ENCODE measurements at regions not wholly inside any gene's neighbourhood (a gene's known extent, or its start where the extent isn't known, plus 50 kb on each side); places are given as distances from the start of the nearest gene placed in this dataset.

GRCh38 chr22:48478124-48478523, 1349.5 kb downstream of the BRD1 start:
- no peak for DNase-seq

DNA sequence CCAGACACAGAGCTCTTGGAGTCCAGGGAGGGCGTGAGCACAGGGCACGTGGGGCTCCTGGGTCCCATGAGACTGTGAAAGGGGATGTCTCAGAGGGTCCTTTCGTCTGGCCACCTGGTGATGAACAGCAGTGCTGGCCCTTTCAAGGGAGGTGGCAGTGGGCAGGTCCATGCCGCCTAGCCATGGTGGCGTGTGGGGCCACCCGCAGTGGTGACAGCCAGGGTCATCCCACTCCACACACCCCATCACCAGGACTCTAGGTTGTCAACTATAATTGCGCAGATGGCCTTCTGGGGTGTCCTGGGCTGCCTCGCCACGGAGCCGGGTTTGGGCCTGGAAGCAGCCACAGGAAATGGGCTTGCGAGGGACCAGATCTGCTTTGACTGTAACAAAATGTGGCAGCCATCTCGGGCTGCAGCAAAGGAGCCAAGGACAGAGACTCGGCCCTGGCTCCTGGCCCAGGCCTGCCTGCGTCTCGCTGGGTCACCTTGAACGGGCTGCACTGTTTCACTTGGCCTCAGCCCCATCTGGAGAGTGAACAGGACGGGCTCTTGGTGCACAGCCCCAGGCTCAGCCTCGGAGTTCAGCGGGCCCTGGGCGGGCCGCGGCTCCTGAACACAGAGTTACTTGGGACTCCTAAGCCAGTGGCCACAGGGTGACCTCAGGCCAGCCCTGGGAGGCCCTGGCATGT, 1350.5 kb downstream of the BRD1 start:
- no peak for DNase-seq

- DNase-seq = no peak
These were observed 1351.1 kb downstream of the BRD1 start for GRCh38 chr22:48476577-48476976.

GRCh38 chr22:48475661-48476345, 1351.9 kb downstream of the BRD1 start:
- no peak for DNase-seq

DNA sequence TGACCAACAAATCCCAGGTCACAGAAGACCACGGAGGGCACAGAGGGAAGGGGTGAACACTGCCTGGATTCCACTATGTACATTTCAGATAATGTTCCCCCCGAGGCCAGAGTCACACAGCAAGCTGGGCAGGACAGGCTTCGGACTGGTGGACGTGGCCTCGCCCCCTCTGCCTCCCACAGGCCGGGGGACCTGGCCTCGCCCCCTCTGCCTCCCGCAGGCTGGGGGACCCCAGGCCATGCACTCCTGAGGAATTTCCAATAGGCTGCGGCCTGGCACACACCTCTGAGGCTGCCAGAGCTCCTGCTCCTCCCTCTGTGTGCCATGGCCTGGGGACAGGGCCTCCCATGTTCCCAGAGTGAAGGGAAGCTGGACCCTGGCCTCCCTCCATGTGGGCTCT, 1352.8 kb downstream of the BRD1 start:
- DNase-seq = no peak

- DNase-seq = no peak
These were observed 1354.5 kb downstream of the BRD1 start for GRCh38 chr22:48473202-48473601.

DNA sequence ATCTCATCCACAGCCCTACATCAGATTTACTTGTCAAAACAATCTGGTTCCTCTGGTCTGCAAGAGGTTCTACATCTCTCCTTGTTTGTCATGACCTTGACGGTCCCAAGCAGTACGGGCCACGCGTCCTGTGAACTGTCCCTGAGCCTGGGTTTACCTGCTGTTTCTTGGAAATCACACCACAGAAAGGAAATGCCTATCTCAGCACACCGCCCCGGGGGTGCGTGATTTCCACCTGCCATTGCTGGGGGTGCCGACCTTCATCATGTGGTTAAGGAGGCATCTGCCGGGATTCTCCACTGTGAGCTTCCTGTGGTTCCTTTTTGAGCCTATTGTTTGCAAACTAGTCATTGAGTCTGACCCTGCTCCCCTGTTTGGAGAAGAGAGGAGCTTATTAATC, 1363.4 kb downstream of the BRD1 start:
- no peak for DNase-seq

GRCh38 chr22:48459859-48460823, 1367.5 kb downstream of the BRD1 start:
- DNase-seq = no peak

GRCh38 chr22:48459259-48459658, 1368.4 kb downstream of the BRD1 start:
- DNase-seq = no peak

- no peak for DNase-seq
These were observed 1371.2 kb downstream of the BRD1 start for GRCh38 chr22:48456449-48456848.

GRCh38 chr22:48453751-48454485, 1373.8 kb downstream of the BRD1 start:
- no peak for DNase-seq

DNA sequence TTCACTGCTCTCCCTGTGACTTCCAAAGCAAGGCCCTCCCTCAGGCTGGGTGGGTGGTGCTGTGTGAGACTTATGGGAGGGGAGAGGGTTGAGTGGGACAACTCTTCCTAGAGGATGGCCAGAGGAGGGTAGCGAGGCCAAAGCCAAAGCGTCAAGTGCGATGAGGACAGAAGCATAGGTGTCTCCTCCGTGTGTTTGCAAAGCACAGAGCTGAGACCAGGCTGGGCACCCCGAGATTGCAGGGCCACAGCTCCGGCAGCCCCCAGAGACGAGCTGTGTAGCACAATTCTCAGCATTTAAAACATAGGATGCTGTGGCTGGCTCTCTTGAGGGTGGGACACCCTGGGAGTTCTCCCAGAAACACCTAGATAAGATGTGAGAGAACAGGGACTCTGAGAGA, 1374.5 kb downstream of the BRD1 start:
- DNase-seq = no peak

DNA sequence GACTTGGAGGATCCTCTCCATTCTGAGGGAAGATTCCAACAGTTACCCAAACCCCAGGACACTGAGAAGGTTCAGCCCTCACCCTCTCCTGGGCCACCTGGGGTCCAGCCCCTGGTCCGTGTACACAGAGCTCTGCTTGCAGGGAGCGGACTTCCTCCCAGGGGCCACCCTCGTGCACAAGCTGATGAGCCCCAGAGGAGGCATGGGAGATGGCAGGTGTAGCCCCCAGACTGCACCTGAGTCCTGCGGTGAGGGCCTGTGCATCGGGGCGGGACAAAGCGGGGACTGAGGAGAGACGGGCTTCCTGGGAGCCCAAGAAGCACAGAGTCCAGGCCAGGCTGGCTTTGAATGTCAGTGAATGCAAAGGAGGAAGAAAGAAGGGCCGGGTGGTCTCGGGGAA, 1374.9 kb downstream of the BRD1 start:
- no peak for DNase-seq

DNA sequence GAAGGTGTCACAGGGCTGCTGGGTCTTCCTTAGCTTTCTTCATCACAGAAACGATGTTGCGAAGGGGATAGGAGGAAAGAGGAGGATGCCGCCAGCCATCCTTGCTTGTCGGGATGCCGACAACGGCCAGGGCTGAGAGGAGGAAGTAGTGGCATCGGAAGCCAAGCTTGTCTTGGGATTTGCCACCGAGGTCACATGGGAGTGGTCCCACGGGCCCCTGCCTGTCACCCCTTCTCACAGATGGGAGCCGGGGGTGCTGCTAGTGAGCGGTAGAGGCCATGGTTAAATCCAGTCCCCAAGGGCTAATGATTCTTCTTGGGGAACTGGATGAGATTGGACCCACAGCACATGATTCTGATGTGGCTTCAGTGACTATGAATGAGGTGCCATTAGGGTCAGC, 1375.8 kb downstream of the BRD1 start:
- no peak for DNase-seq

DNA sequence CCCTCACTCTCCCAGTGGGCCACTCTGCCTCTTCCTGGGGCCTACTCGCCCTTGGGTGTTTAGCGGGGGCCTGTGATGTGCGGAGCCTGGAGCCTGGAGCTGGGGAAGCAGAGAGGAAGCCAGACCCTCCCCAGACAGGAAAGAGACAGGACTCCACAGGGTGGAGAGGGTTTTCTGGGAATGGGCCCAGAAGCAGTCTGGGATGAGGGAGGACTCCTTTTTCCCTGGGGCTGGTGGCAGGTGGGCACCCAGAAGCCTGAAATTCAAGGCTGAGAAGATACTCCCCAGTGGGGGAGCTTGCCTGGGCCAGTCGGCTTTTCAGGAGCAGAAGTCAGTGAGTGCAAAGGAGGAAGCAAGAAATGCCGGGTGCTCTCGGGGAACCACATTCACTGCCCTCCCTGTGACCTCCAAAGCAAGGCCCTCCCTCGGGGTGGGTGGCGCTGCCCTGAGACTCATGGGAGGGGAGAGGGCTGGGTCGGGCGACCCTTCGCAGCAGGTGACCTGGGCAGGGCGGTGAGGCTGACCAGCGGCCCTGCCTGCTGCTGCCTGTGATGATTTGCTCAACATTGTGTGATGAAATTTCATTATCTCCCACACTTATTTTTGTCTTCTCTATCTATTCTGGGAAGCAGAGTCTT, 1377.4 kb downstream of the BRD1 start:
- DNase-seq = no peak

GRCh38 chr22:48449466-48450187, 1378.0 kb downstream of the BRD1 start:
- DNase-seq = no peak

GRCh38 chr22:48448821-48449220, 1378.9 kb downstream of the BRD1 start:
- DNase-seq = no peak

- no peak for DNase-seq
These were observed 1382.4 kb downstream of the BRD1 start for GRCh38 chr22:48445113-48445827.

GRCh38 chr22:48444320-48445112, 1383.2 kb downstream of the BRD1 start:
- DNase-seq = no peak

DNA sequence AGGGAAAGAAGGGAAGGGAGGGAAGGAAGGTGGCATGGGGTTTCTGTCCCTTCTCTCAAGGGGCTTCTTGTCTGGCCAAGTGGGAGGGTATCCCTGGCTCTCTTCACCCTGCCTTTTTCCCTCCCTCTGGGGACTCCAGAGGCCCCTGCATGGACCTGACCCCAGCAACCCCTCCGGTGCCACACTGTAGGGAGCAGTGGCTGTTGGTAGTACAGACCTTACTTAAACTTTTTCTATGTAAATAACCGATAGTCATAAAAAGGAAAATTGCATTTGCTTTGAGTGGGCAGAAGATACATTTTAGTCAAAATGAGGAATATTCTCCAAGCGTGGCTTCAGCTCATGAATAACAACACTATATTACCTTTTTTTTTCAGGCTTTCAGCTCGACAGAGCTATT, 1384.0 kb downstream of the BRD1 start:
- DNase-seq = no peak
